HCT116 (cell line): ENCODE measurements at regions not wholly inside any gene's neighbourhood (a gene's known extent, or its start where the extent isn't known, plus 50 kb on each side); places are given as distances from the start of the nearest gene placed in this dataset.
A peak's percentile ranks its signal among the peaks of the same experiment; 100 is the strongest.

ENCODE experiments used
- ATAC-seq: fragments of 200-7000 bp; cut with Tn5 transposase; 2 replicates; pipeline ENCODE4 v1.9.1; 2020; ENCODE audit warnings: mild to moderate bottlenecking, moderate library complexity
- BruUV-seq: library from RNA; stranded (reverse); fragments of 400-500 nt; replicated peaks from 2 replicates; lab custom pipeline; 2021; lab: Mats Ljungman, UMichigan
- CTCF ChIA-PET: fragments of 300-600 bp; sonication (Branson Sonifier 250); formaldehyde crosslinking; loops from one replicate; lab custom pipeline; 2021; ENCODE audit warnings: antibody characterized with exemption; lab: Charles Lee
- POLR2A ChIA-PET: fragments of 300-600, 350-600 bp; sonication (Branson Sonifier 250); formaldehyde crosslinking; loops from one replicate; lab custom pipeline; 2021; ENCODE audit warnings: antibody characterized with exemption; lab: Charles Lee
- RAD21 ChIA-PET, 2 experiments: fragments of 300-600 bp; sonication (Branson Sonifier 250); formaldehyde crosslinking; loops; one replicate each; lab custom pipeline; 2023; ENCODE audit warnings: low total read pairs in 2 of 2; ENCODE audit not compliant: uncharacterized antibody in 2 of 2, unreplicated experiment in 2 of 2, low non-redundant PET in 1 of 2; lab: Charles Lee
- DNase-seq: peaks from one replicate; pipeline ENCODE4 v3.0.0-alpha.2; 2010; ENCODE audit warnings: low read depth, low spot score
- H2AFZ ChIP-seq: fragments of 200-600 bp; shearing (Covaris generic), sonication (generic); 2 replicates; pipeline ENCODE4 v1.6.1; 2017; ENCODE audit warnings: low read depth, mixed run types, mixed read lengths, antibody characterized with exemption, low read length; ENCODE audit not compliant: poor library complexity, severe bottlenecking
- H3K27ac ChIP-seq: 2 replicates; pipeline ENCODE4 v1.5.1; 2012; ENCODE audit warnings: low read depth, low read length
- H3K27me3 ChIP-seq: fragments of 200-600 bp; sonication (generic); 2 replicates; pipeline ENCODE4 v1.6.1; 2016; ENCODE audit warnings: mixed run types, low read length, mixed read lengths; ENCODE audit not compliant: insufficient read depth
- H3K36me3 ChIP-seq, 2 experiments: fragments of 200-500 bp in 1 of 2; fragments of 200-600 bp in 1 of 2; sonication (Bioruptor generic) in 1 of 2; sonication (generic) in 1 of 2; 2 replicates each; pipeline versions ENCODE4 v1.5.1 to v1.6.1; 2014 to 2016; ENCODE audit warnings: low read length in 2 of 2, inconsistent platforms in 1 of 2, mixed read lengths in 1 of 2, mixed run types in 1 of 2; ENCODE audit not compliant: insufficient read depth in 2 of 2, control insufficient read depth in 1 of 2
- H3K4me1 ChIP-seq, 2 experiments: fragments of 200-600 bp in 1 of 2; sonication (generic) in 1 of 2; 2 replicates each; pipeline versions ENCODE4 v1.5.1 to v1.6.1; 2012 to 2017; ENCODE audit warnings: low read length in 2 of 2, inconsistent platforms in 1 of 2, mild to moderate bottlenecking in 1 of 2, mixed read lengths in 1 of 2, mixed run types in 1 of 2, moderate library complexity in 1 of 2; ENCODE audit not compliant: insufficient read depth in 2 of 2, control insufficient read depth in 1 of 2
- H3K4me2 ChIP-seq: fragments of 200-600 bp; sonication (generic); 2 replicates; pipeline ENCODE4 v1.6.1; 2017; ENCODE audit warnings: mixed run types, low read length, mixed read lengths
- H3K4me3 ChIP-seq, 2 experiments: fragments of 200-600 bp in 1 of 2; sonication (generic) in 1 of 2; replicated peaks in 1 of 2; 2 replicates each; pipeline ENCODE4 v1.5.1; 2011 to 2016; ENCODE audit warnings: low read length in 2 of 2, control low read depth in 1 of 2, low read depth in 1 of 2, mild to moderate bottlenecking in 1 of 2, mixed read lengths in 1 of 2, mixed run types in 1 of 2
- H3K79me2 ChIP-seq: fragments of 200-600 bp; sonication (generic); 2 replicates; pipeline ENCODE4 v1.6.1; 2017; ENCODE audit warnings: mild to moderate bottlenecking, mixed run types, low read length, moderate library complexity, mixed read lengths; ENCODE audit not compliant: insufficient read depth
- H3K9ac ChIP-seq: fragments of 200-600 bp; sonication (generic); 2 replicates; pipeline ENCODE4 v1.6.1; 2016; ENCODE audit warnings: low read length, mixed read lengths
- H3K9me2 ChIP-seq: fragments of 200-600 bp; sonication (generic), shearing (Covaris generic); 2 replicates; pipeline ENCODE4 v1.6.1; 2017; ENCODE audit warnings: mixed run types, mild to moderate bottlenecking, moderate library complexity; ENCODE audit not compliant: insufficient read depth
- H3K9me3 ChIP-seq, 2 experiments: fragments of 200-500 bp in 1 of 2; fragments of 200-600 bp in 1 of 2; sonication (Bioruptor generic) in 1 of 2; sonication (generic) in 1 of 2; 2 replicates each; pipeline ENCODE4 v1.6.1; 2014 to 2017; ENCODE audit warnings: low read length in 2 of 2, mixed read lengths in 2 of 2, inconsistent platforms in 1 of 2, low read depth in 1 of 2, mild to moderate bottlenecking in 1 of 2, mixed run types in 1 of 2, moderate library complexity in 1 of 2; ENCODE audit not compliant: control insufficient read depth in 1 of 2, insufficient read depth in 1 of 2
- H4K20me1 ChIP-seq: fragments of 200-600 bp; sonication (generic), shearing (Covaris generic); 2 replicates; pipeline ENCODE4 v1.6.1; 2017; ENCODE audit warnings: mixed run types, mild to moderate bottlenecking, moderate library complexity; ENCODE audit not compliant: insufficient read depth
- CEBPB ChIP-seq: IDR thresholded peaks from 2 replicates; pipeline ENCODE4 v1.6.1; 2012; ENCODE audit warnings: low read depth
- POLR2AphosphoS5 ChIP-seq: IDR thresholded peaks from 2 replicates; pipeline ENCODE4 v1.6.1; 2011; ENCODE audit warnings: mild to moderate bottlenecking, low read depth, low read length, moderate library complexity
- REST ChIP-seq: IDR thresholded peaks from 2 replicates; pipeline ENCODE4 v1.6.1; 2012; ENCODE audit warnings: low read depth
- TCF7L2 ChIP-seq: IDR thresholded peaks from 2 replicates; pipeline ENCODE4 v1.7.0; 2011; ENCODE audit warnings: borderline replicate concordance, inconsistent platforms; ENCODE audit not compliant: insufficient read depth, insufficient read length; ENCODE audit errors: extremely low read depth
- YY1 ChIP-seq: IDR thresholded peaks from 2 replicates; pipeline ENCODE4 v1.6.1; 2011; ENCODE audit warnings: low read length, low read depth, moderate library complexity, mild to moderate bottlenecking; ENCODE audit not compliant: insufficient replicate concordance; ENCODE audit errors: extremely low read depth
- ZFX ChIP-seq: fragments of 450-650 bp; IDR thresholded peaks from 2 replicates; pipeline ENCODE4 v1.6.1; 2017
- ZNF274 ChIP-seq: fragments of 200-500 bp; sonication (Bioruptor generic); IDR thresholded peaks from 2 replicates; pipeline ENCODE4 v1.6.1; 2014; ENCODE audit warnings: mild to moderate bottlenecking, low read depth, low read length, inconsistent platforms
- intact Hi-C: fragments of 100-400 bp; cut with micrococcal nuclease; formaldehyde crosslinking; loops from 2 replicates; pipeline ENCODE4 v1.10.0; 2022

- Histone ChIP-seq H4K20me1 (no peaks in the 10 kb centered on the region), H3K4me1 (peaks cover 0 to 15% of the 10 kb centered on the region in 2 experiments; a peak in 1 of 4 replicates)
- intact Hi-C loops, result no loop called here
- DNase-seq, result no peak
- TF ChIP-seq REST, result no peak
- TF ChIP-seq, all 23 proteins: peak for 0
- Histone ChIP-seq H3K27me3 (peaks cover 47% of the 10 kb centered on the region), H3K4me2 (peak overlapping the region; percentile 36), H3K79me2 (no peaks in the 10 kb centered on the region), H3K9ac (no peak overlapping the region), H3K27ac (no peak overlapping the region), H3K9me3 (no peaks in the 10 kb centered on the region), H2AFZ (no peak overlapping the region), H3K36me3 (no peaks in the 10 kb centered on the region), H3K4me3 (no peak overlapping the region), H3K9me2 (no peaks in the 10 kb centered on the region)
- no TSS peak for BruUV-seq
- no peak for ATAC-seq
- RAD21 ChIA-PET, result no interaction called here
- CTCF ChIA-PET, result no interaction called here
- POLR2A ChIA-PET, result no interaction called here
These were observed 226.0 kb downstream of the GAS1 start for GRCh38 chr9:86721226-86721781.

DNA sequence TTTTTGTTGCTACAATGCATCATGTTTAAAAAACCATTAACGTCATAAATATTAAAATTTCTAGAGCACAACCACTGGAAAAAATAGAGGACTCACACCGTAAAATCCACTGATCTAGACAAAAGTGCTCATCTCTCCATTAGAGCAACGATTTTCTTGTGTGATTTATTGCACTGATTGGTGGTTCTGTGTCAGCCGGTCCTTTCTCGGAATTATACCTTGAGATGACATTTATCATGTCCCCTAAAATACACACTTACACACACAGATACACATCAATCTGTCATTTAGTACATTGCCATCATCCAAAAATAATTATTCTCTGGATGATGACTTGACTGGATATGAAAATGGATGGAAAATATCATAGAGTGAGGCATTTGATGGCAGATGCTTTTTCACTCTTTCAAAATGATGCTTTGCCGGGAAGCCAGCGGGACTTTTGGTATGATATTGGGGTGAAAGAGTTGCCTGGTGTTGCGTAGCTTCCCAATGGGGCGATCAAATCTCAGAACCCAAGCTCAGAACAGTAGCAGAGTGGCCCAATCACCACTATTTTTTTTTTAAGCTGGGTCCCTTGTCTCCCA, 226.6 kb downstream of the GAS1 start:
- H3K27me3 ChIP-seq, result peaks cover 53% of the 10 kb centered on the region
- TF ChIP-seq CEBPB (no peak), ZNF274 (no peak), TCF7L2 (no peak), ZFX (no peak), YY1 (no peak), POLR2AphosphoS5 (no peak), REST (no peak)
- H3K9ac ChIP-seq, result no peak overlapping the region
- H3K27ac ChIP-seq, result no peak overlapping the region
- POLR2A ChIA-PET, result no interaction called here
- no peak for DNase-seq
- no peaks in the 10 kb centered on the region for H3K36me3 ChIP-seq
- RAD21 ChIA-PET, result no interaction called here
- ATAC-seq, result no peak
- no TSS peak for BruUV-seq
- no peaks in the 10 kb centered on the region for H4K20me1 ChIP-seq
- no peaks in the 10 kb centered on the region for H3K9me3 ChIP-seq
- intact Hi-C loops, result no loop called here
- H3K9me2 ChIP-seq, result no peaks in the 10 kb centered on the region
- no peak overlapping the region for H3K4me3 ChIP-seq
- H3K79me2 ChIP-seq, result no peaks in the 10 kb centered on the region
- H3K4me2 ChIP-seq, result no peak overlapping the region
- peaks cover 0 to 15% of the 10 kb centered on the region in 2 experiments; a peak in 1 of 4 replicates for H3K4me1 ChIP-seq
- CTCF ChIA-PET, result no interaction called here
- no peak overlapping the region for H2AFZ ChIP-seq
